Erythroblast (primary cell): ENCODE measurements at regions not wholly inside any gene's neighbourhood (a gene's known extent, or its start where the extent isn't known, plus 50 kb on each side); places are given as distances from the start of the nearest gene placed in this dataset.
"Not testable (repeated sequence)": the region's sequence is repeated elsewhere in the genome, so short reads cannot be mapped to it uniquely, and the experiment has no call there.

Source experiments
- DNase-seq, 2 experiments: peaks; one replicate each; lab custom pipeline; 2025; lab: John Stamatoyannopoulos, UW
- GATA1 ChIP-seq: IDR thresholded peaks from 2 replicates; pipeline ENCODE4 v1.6.1; 2011; ENCODE audit warnings: low read depth, mild to moderate bottlenecking, control low read depth, low read length, moderate library complexity
- POLR2A ChIP-seq: IDR thresholded peaks from 2 replicates; pipeline ENCODE4 v1.6.1; 2011; ENCODE audit warnings: mild to moderate bottlenecking, low read length

- TF ChIP-seq POLR2A = no peak
- DNase-seq = no peak
Observed at GRCh38 chr5:176748967-176749935, 61.1 kb upstream of the UNC5A start.

GRCh38 chr5:176750144-176750543, 60.2 kb upstream of the UNC5A start:
- no peak for DNase-seq
- no peak for TF ChIP-seq GATA1
- TF ChIP-seq POLR2A = no peak

GRCh38 chr5:176754376-176754973, 55.9 kb upstream of the UNC5A start:
- no peak for DNase-seq
- TF ChIP-seq POLR2A (no peak), GATA1 (no peak)

GRCh38 chr5:176755593-176755992, 54.8 kb upstream of the UNC5A start:
- not testable (repeated sequence) for DNase-seq

GRCh38 chr5:176757569-176757968, 52.8 kb upstream of the UNC5A start:
- not testable (repeated sequence) for DNase-seq
